ENCODE measurements at regions not wholly inside any gene's neighbourhood (a gene's known extent, or its start where the extent isn't known, plus 50 kb on each side); places are given as distances from the start of the nearest gene placed in this dataset.

- H3K36me3 ChIP-seq (ENCODE audit: insufficient read depth, low read length), result no peaks in the 10 kb centered on the region
- H3K9me3 ChIP-seq (ENCODE audit: low read length), result no peaks in the 10 kb centered on the region
- no peak overlapping the region for H3K27ac ChIP-seq (ENCODE audit: low read depth, low read length)
- no peaks in the 10 kb centered on the region for H3K27me3 ChIP-seq (ENCODE audit: control insufficient read depth in 1 of 2, insufficient read depth in 2 of 2, low read length in 2 of 2)
- no peak overlapping the region for H3K9ac ChIP-seq (ENCODE audit: low read length)
- no peaks in the 10 kb centered on the region for H3K4me1 ChIP-seq (ENCODE audit: insufficient read depth, low read length)
- no peak overlapping the region for H3K4me3 ChIP-seq (ENCODE audit: low read depth in 1 of 2, low read length in 2 of 2)
Observed at GRCh38 chr2:105556366-105556765, 157.5 kb upstream of the FHL2 start.

- Histone ChIP-seq H3K4me3 (ENCODE audit: low read depth in 1 of 2, low read length in 2 of 2) (no peak overlapping the region), H3K36me3 (ENCODE audit: insufficient read depth, low read length) (no peaks in the 10 kb centered on the region), H3K27me3 (ENCODE audit: control insufficient read depth in 1 of 2, insufficient read depth in 2 of 2, low read length in 2 of 2) (no peaks in the 10 kb centered on the region), H3K9ac (ENCODE audit: low read length) (no peak overlapping the region), H3K27ac (ENCODE audit: low read depth, low read length) (no peak overlapping the region), H3K4me1 (ENCODE audit: insufficient read depth, low read length) (no peaks in the 10 kb centered on the region), H3K9me3 (ENCODE audit: low read length) (no peaks in the 10 kb centered on the region)
Observed at GRCh38 chr2:105554235-105554634, 155.4 kb upstream of the FHL2 start.

GRCh38 chr2:105553538-105554196, 154.8 kb upstream of the FHL2 start:
- Histone ChIP-seq H3K27ac (ENCODE audit: low read depth, low read length) (no peak overlapping the region), H3K4me1 (ENCODE audit: insufficient read depth, low read length) (no peaks in the 10 kb centered on the region), H3K36me3 (ENCODE audit: insufficient read depth, low read length) (no peaks in the 10 kb centered on the region), H3K9me3 (ENCODE audit: low read length) (no peaks in the 10 kb centered on the region), H3K4me3 (ENCODE audit: low read depth in 1 of 2, low read length in 2 of 2) (no peak overlapping the region), H3K9ac (ENCODE audit: low read length) (no peak overlapping the region), H3K27me3 (ENCODE audit: control insufficient read depth in 1 of 2, insufficient read depth in 2 of 2, low read length in 2 of 2) (no peaks in the 10 kb centered on the region)

GRCh38 chr2:105546628-105546974, 147.8 kb upstream of the FHL2 start:
- no peak overlapping the region for H3K9ac ChIP-seq (ENCODE audit: low read length)

GRCh38 chr2:105545730-105546627, 147.1 kb upstream of the FHL2 start:
- H3K27ac ChIP-seq (ENCODE audit: low read depth, low read length), result no peak overlapping the region
- no peaks in the 10 kb centered on the region for H3K36me3 ChIP-seq (ENCODE audit: insufficient read depth, low read length)
- H3K4me3 ChIP-seq (ENCODE audit: low read depth in 1 of 2, low read length in 2 of 2), result no peak overlapping the region
- H3K4me1 ChIP-seq (ENCODE audit: insufficient read depth, low read length), result no peaks in the 10 kb centered on the region
- no peaks in the 10 kb centered on the region for H3K27me3 ChIP-seq (ENCODE audit: control insufficient read depth in 1 of 2, insufficient read depth in 2 of 2, low read length in 2 of 2)
- H3K9ac ChIP-seq (ENCODE audit: low read length), result no peak overlapping the region
- no peaks in the 10 kb centered on the region for H3K9me3 ChIP-seq (ENCODE audit: low read length)

More at GRCh38 chr2:105546628-105546974, 147.8 kb upstream of the FHL2 start:
- no peaks in the 10 kb centered on the region for H3K9me3 ChIP-seq (ENCODE audit: low read length)
- no peaks in the 10 kb centered on the region for H3K36me3 ChIP-seq (ENCODE audit: insufficient read depth, low read length)
- H3K4me1 ChIP-seq (ENCODE audit: insufficient read depth, low read length), result no peaks in the 10 kb centered on the region
- no peak overlapping the region for H3K27ac ChIP-seq (ENCODE audit: low read depth, low read length)
- no peak overlapping the region for H3K4me3 ChIP-seq (ENCODE audit: low read depth in 1 of 2, low read length in 2 of 2)
- H3K27me3 ChIP-seq (ENCODE audit: control insufficient read depth in 1 of 2, insufficient read depth in 2 of 2, low read length in 2 of 2), result no peaks in the 10 kb centered on the region

- H3K4me1 ChIP-seq (ENCODE audit: insufficient read depth, low read length), result no peaks in the 10 kb centered on the region
- no peaks in the 10 kb centered on the region for H3K36me3 ChIP-seq (ENCODE audit: insufficient read depth, low read length)
- no peak overlapping the region for H3K4me3 ChIP-seq (ENCODE audit: low read depth in 1 of 2, low read length in 2 of 2)
- no peaks in the 10 kb centered on the region for H3K27me3 ChIP-seq (ENCODE audit: control insufficient read depth in 1 of 2, insufficient read depth in 2 of 2, low read length in 2 of 2)
- H3K9me3 ChIP-seq (ENCODE audit: low read length), result no peaks in the 10 kb centered on the region
- no peak overlapping the region for H3K27ac ChIP-seq (ENCODE audit: low read depth, low read length)
- no peak overlapping the region for H3K9ac ChIP-seq (ENCODE audit: low read length)
Observed at GRCh38 chr2:105544591-105545377, 145.9 kb upstream of the FHL2 start.

- no peak overlapping the region for H3K4me3 ChIP-seq (ENCODE audit: low read depth in 1 of 2, low read length in 2 of 2)
- H3K4me1 ChIP-seq (ENCODE audit: insufficient read depth, low read length), result no peaks in the 10 kb centered on the region
- no peaks in the 10 kb centered on the region for H3K36me3 ChIP-seq (ENCODE audit: insufficient read depth, low read length)
- no peaks in the 10 kb centered on the region for H3K27me3 ChIP-seq (ENCODE audit: control insufficient read depth in 1 of 2, insufficient read depth in 2 of 2, low read length in 2 of 2)
- H3K9ac ChIP-seq (ENCODE audit: low read length), result no peak overlapping the region
- H3K27ac ChIP-seq (ENCODE audit: low read depth, low read length), result no peak overlapping the region
- no peaks in the 10 kb centered on the region for H3K9me3 ChIP-seq (ENCODE audit: low read length)
Observed at GRCh38 chr2:105541189-105542050, 142.6 kb upstream of the FHL2 start.

GRCh38 chr2:105540642-105541041, 141.8 kb upstream of the FHL2 start:
- H3K4me1 ChIP-seq (ENCODE audit: insufficient read depth, low read length), result no peaks in the 10 kb centered on the region
- H3K9ac ChIP-seq (ENCODE audit: low read length), result no peak overlapping the region
- H3K9me3 ChIP-seq (ENCODE audit: low read length), result no peaks in the 10 kb centered on the region
- H3K4me3 ChIP-seq (ENCODE audit: low read depth in 1 of 2, low read length in 2 of 2), result no peak overlapping the region
- H3K27ac ChIP-seq (ENCODE audit: low read depth, low read length), result no peak overlapping the region
- no peaks in the 10 kb centered on the region for H3K36me3 ChIP-seq (ENCODE audit: insufficient read depth, low read length)
- H3K27me3 ChIP-seq (ENCODE audit: control insufficient read depth in 1 of 2, insufficient read depth in 2 of 2, low read length in 2 of 2), result no peaks in the 10 kb centered on the region

- Histone ChIP-seq H3K9ac (ENCODE audit: low read length) (no peak overlapping the region), H3K36me3 (ENCODE audit: insufficient read depth, low read length) (no peaks in the 10 kb centered on the region), H3K27me3 (ENCODE audit: control insufficient read depth in 1 of 2, insufficient read depth in 2 of 2, low read length in 2 of 2) (no peaks in the 10 kb centered on the region), H3K27ac (ENCODE audit: low read depth, low read length) (no peak overlapping the region), H3K4me3 (ENCODE audit: low read depth in 1 of 2, low read length in 2 of 2) (no peak overlapping the region), H3K9me3 (ENCODE audit: low read length) (no peaks in the 10 kb centered on the region), H3K4me1 (ENCODE audit: insufficient read depth, low read length) (no peaks in the 10 kb centered on the region)
Observed at GRCh38 chr2:105539331-105539730, 140.5 kb upstream of the FHL2 start.

GRCh38 chr2:105538840-105539239, 140.0 kb upstream of the FHL2 start:
- Histone ChIP-seq H3K27me3 (ENCODE audit: control insufficient read depth in 1 of 2, insufficient read depth in 2 of 2, low read length in 2 of 2) (no peaks in the 10 kb centered on the region), H3K36me3 (ENCODE audit: insufficient read depth, low read length) (no peaks in the 10 kb centered on the region), H3K4me3 (ENCODE audit: low read depth in 1 of 2, low read length in 2 of 2) (no peak overlapping the region)

GRCh38 chr2:105537920-105538319, 139.1 kb upstream of the FHL2 start:
- Histone ChIP-seq H3K4me1 (ENCODE audit: insufficient read depth, low read length) (no peaks in the 10 kb centered on the region), H3K36me3 (ENCODE audit: insufficient read depth, low read length) (no peaks in the 10 kb centered on the region), H3K27ac (ENCODE audit: low read depth, low read length) (no peak overlapping the region), H3K9me3 (ENCODE audit: low read length) (no peaks in the 10 kb centered on the region), H3K4me3 (ENCODE audit: low read depth in 1 of 2, low read length in 2 of 2) (no peak overlapping the region), H3K9ac (ENCODE audit: low read length) (no peak overlapping the region), H3K27me3 (ENCODE audit: control insufficient read depth in 1 of 2, insufficient read depth in 2 of 2, low read length in 2 of 2) (no peaks in the 10 kb centered on the region)

More at GRCh38 chr2:105538840-105539239, 140.0 kb upstream of the FHL2 start:
- no peaks in the 10 kb centered on the region for H3K9me3 ChIP-seq (ENCODE audit: low read length)
- H3K4me1 ChIP-seq (ENCODE audit: insufficient read depth, low read length), result no peaks in the 10 kb centered on the region
- no peak overlapping the region for H3K9ac ChIP-seq (ENCODE audit: low read length)
- H3K27ac ChIP-seq (ENCODE audit: low read depth, low read length), result no peak overlapping the region

Data from muscle layer of colon (tissue), 2 donors.